ENCODE measurements at regions not wholly inside any gene's neighbourhood (a gene's known extent, or its start where the extent isn't known, plus 50 kb on each side); places are given as distances from the start of the nearest gene placed in this dataset.

DNA sequence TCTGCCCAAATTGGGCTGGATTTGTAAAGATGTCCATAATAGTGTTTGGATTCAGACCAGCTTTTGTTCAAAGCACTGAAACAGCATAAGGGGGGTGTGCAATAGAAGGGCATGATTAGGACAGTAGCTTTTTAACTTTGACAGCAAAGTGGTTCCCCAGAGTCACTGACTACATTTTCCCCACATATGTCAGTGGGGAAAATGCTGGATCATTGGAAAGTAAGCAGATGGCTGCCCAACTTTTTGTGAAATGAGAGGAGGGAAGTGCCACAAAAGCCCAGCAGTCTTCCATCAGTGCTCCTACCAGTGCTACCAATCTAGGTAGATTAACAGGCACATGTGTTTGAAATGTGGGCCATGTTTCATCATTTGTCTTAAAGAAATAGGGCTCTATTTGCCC, 162.8 kb downstream of the FZD1 start:
- Histone ChIP-seq H3K27me3 (ENCODE audit: insufficient read depth, low read depth) (no peaks in the 10 kb centered on the region), H3K79me2 (ENCODE audit: insufficient read depth, low read depth) (no peaks in the 10 kb centered on the region), H3K4me3 (IDR thresholded peaks at IDR 0.05; ENCODE audit: insufficient read depth, low read depth, low read length) (no peak overlapping the region), H3K9ac (no peak overlapping the region), H3K4me2 (no peak overlapping the region), H3K36me3 (ENCODE audit: insufficient read depth) (no peaks in the 10 kb centered on the region), H3K4me1 (ENCODE audit: low read depth, poor library complexity, severe bottlenecking) (no peaks in the 10 kb centered on the region), H2AFZ (ENCODE audit: low read depth) (no peak overlapping the region), H4K20me1 (ENCODE audit: insufficient read depth) (no peaks in the 10 kb centered on the region), H3K27ac (no peak overlapping the region)
- TF ChIP-seq, protein P1, sequence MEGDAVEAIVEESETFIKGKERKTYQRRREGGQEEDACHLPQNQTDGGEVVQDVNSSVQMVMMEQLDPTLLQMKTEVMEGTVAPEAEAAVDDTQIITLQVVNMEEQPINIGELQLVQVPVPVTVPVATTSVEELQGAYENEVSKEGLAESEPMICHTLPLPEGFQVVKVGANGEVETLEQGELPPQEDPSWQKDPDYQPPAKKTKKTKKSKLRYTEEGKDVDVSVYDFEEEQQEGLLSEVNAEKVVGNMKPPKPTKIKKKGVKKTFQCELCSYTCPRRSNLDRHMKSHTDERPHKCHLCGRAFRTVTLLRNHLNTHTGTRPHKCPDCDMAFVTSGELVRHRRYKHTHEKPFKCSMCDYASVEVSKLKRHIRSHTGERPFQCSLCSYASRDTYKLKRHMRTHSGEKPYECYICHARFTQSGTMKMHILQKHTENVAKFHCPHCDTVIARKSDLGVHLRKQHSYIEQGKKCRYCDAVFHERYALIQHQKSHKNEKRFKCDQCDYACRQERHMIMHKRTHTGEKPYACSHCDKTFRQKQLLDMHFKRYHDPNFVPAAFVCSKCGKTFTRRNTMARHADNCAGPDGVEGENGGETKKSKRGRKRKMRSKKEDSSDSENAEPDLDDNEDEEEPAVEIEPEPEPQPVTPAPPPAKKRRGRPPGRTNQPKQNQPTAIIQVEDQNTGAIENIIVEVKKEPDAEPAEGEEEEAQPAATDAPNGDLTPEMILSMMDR (conservative IDR thresholded peaks at IDR 0.05; ENCODE audit: low read depth, low read length) = no peak

- H3K79me2 ChIP-seq (ENCODE audit: insufficient read depth, low read depth) = no peaks in the 10 kb centered on the region
- H3K4me2 ChIP-seq = no peak overlapping the region
- no peak overlapping the region for H2AFZ ChIP-seq (ENCODE audit: low read depth)
- H3K4me3 ChIP-seq (IDR thresholded peaks at IDR 0.05; ENCODE audit: insufficient read depth, low read depth, low read length) = no peak overlapping the region
- TF ChIP-seq, protein P1 (conservative IDR thresholded peaks at IDR 0.05; ENCODE audit: low read depth, low read length) = no peak
- H3K4me1 ChIP-seq (ENCODE audit: low read depth, poor library complexity, severe bottlenecking) = no peaks in the 10 kb centered on the region
- H3K36me3 ChIP-seq (ENCODE audit: insufficient read depth) = no peaks in the 10 kb centered on the region
- H4K20me1 ChIP-seq (ENCODE audit: insufficient read depth) = no peaks in the 10 kb centered on the region
- H3K27me3 ChIP-seq (ENCODE audit: insufficient read depth, low read depth) = no peaks in the 10 kb centered on the region
- no peak overlapping the region for H3K27ac ChIP-seq
- no peak overlapping the region for H3K9ac ChIP-seq
These were observed 167.4 kb downstream of the FZD1 start for GRCh38 chr7:91431601-91432000.

- H2AFZ ChIP-seq (ENCODE audit: low read depth) = no peak overlapping the region
These were observed 170.6 kb downstream of the FZD1 start for GRCh38 chr7:91434836-91435235.

DNA sequence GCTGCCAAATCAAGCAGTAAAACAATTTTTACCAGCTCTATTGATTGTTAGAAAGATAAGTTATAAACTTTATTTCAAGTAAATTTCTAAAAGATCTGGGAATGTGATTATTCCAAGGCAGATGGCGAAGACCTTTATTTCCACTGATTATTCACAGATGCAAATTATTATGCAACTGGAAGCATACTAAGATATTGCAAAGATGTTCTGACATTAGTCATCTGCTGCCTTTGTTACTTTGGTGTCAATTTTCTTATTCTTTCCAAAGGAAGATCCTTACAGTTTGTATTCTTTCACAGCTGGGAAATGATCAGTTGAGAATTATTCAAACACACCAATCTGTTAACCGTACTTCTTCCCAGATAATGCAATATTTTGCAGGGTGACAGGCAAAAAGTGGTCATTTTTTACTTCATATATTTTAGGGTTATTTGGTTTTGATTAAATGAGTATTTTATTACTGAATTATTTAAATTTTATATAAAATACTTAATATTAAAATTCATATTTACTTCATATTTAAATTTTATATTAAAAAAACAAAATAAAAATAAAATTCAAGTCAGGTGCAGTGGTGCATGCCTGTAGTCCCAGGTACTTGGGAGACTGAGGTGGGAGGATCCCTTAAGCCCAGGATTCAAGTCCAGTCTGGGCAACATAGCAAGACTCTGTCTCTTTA, 171.3 kb downstream of the FZD1 start:
- TF ChIP-seq, protein P1 (conservative IDR thresholded peaks at IDR 0.05; ENCODE audit: low read depth, low read length) = no peak
- H3K4me3 ChIP-seq (IDR thresholded peaks at IDR 0.05; ENCODE audit: insufficient read depth, low read depth, low read length) = no peak overlapping the region
- no peak overlapping the region for H3K9ac ChIP-seq
- no peak overlapping the region for H2AFZ ChIP-seq (ENCODE audit: low read depth)
- H3K27me3 ChIP-seq (ENCODE audit: insufficient read depth, low read depth) = no peaks in the 10 kb centered on the region
- no peaks in the 10 kb centered on the region for H3K36me3 ChIP-seq (ENCODE audit: insufficient read depth)
- no peaks in the 10 kb centered on the region for H3K79me2 ChIP-seq (ENCODE audit: insufficient read depth, low read depth)
- no peaks in the 10 kb centered on the region for H3K4me1 ChIP-seq (ENCODE audit: low read depth, poor library complexity, severe bottlenecking)
- H3K4me2 ChIP-seq = no peak overlapping the region
- no peaks in the 10 kb centered on the region for H4K20me1 ChIP-seq (ENCODE audit: insufficient read depth)
- H3K27ac ChIP-seq = no peak overlapping the region

More at GRCh38 chr7:91434836-91435235, 170.6 kb downstream of the FZD1 start:
- no peak overlapping the region for H3K4me3 ChIP-seq (IDR thresholded peaks at IDR 0.05; ENCODE audit: insufficient read depth, low read depth, low read length)
- H3K27ac ChIP-seq = no peak overlapping the region
- TF ChIP-seq, protein P1 (conservative IDR thresholded peaks at IDR 0.05; ENCODE audit: low read depth, low read length) = no peak
- H3K4me1 ChIP-seq (ENCODE audit: low read depth, poor library complexity, severe bottlenecking) = no peaks in the 10 kb centered on the region
- H3K79me2 ChIP-seq (ENCODE audit: insufficient read depth, low read depth) = no peaks in the 10 kb centered on the region
- no peaks in the 10 kb centered on the region for H4K20me1 ChIP-seq (ENCODE audit: insufficient read depth)
- no peak overlapping the region for H3K9ac ChIP-seq
- H3K27me3 ChIP-seq (ENCODE audit: insufficient read depth, low read depth) = no peaks in the 10 kb centered on the region
- H3K4me2 ChIP-seq = no peak overlapping the region
- H3K36me3 ChIP-seq (ENCODE audit: insufficient read depth) = no peaks in the 10 kb centered on the region

Measured in KMS-11 (cell line).